ENCODE measurements at regions not wholly inside any gene's neighbourhood (a gene's known extent, or its start where the extent isn't known, plus 50 kb on each side); places are given as distances from the start of the nearest gene placed in this dataset.

DNA sequence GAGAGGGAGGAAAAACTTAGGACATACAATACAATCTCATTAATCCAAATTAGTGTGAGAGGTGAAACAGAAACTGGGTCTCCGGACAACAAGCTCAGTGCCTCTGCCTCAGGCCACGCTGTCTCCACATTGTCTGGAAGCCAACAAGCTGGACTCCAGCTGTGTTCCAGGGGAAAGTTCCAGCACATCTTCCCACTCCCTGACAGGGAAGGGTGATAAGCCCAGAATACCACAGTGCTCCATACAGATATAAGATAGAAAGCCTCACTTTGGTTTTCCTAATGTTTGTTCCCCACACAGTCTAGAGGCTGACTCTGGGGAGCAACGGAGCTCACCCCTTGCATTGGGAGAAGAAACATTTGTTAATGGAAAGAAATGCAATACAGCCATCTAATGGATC lies 117.1 kb upstream of the SPTLC3 start:
- no peak for DNase-seq (ENCODE audit: low read depth)

GRCh38 chr20:12893019-12893418 lies 115.8 kb upstream of the SPTLC3 start:
- no peak for DNase-seq (ENCODE audit: low read depth)

DNA sequence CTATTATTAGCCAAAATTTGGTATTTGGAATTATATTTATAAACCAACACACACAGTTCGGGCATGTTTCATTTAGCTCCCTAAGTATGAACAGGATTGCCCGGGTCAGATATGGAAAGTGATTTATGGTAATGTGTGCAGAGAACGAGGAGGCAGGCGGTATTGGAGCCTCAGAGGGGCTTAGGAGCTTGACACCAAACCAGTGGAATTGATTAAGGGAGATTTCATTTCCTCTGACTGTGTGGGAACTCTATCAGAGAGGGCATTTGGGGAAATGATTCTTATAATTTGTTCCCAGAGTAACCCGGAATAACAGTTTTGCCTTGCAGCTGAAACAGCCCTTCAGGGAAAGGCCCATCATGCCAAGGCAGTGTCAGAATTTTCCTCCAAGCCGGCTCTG lies 115.1 kb upstream of the SPTLC3 start:
- no peak for DNase-seq (ENCODE audit: low read depth)

- DNase-seq (ENCODE audit: low read depth), result no peak
Measured at GRCh38 chr20:12894089-12894488, 114.7 kb upstream of the SPTLC3 start.

GRCh38 chr20:12896180-12896579 lies 112.6 kb upstream of the SPTLC3 start:
- DNase-seq (ENCODE audit: low read depth), result no peak

- no peak for DNase-seq (ENCODE audit: low read depth)
Measured at GRCh38 chr20:12902992-12903391, 105.8 kb upstream of the SPTLC3 start.

DNA sequence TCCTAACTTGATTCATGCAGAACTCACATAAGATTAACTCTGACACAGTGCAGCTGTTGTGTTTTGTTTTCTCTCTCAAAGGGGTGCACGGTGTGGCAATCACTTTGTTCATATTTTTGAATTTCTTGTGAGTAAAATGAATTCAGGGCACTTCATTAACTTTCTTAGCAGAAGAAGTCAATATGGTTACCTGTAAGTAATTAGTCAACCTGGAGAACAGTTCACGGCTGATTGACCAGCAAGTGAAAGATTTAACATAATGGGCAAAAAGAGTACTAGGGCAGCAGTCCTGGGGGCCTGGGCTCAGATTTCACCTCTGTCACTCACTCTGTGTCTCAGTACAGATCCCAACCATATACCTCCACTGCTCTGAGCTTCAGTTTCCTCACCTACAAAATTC lies 102.4 kb upstream of the SPTLC3 start:
- DNase-seq (ENCODE audit: low read depth), result no peak

GRCh38 chr20:12911372-12911771 lies 97.4 kb upstream of the SPTLC3 start:
- DNase-seq (ENCODE audit: low read depth), result no peak

DNA sequence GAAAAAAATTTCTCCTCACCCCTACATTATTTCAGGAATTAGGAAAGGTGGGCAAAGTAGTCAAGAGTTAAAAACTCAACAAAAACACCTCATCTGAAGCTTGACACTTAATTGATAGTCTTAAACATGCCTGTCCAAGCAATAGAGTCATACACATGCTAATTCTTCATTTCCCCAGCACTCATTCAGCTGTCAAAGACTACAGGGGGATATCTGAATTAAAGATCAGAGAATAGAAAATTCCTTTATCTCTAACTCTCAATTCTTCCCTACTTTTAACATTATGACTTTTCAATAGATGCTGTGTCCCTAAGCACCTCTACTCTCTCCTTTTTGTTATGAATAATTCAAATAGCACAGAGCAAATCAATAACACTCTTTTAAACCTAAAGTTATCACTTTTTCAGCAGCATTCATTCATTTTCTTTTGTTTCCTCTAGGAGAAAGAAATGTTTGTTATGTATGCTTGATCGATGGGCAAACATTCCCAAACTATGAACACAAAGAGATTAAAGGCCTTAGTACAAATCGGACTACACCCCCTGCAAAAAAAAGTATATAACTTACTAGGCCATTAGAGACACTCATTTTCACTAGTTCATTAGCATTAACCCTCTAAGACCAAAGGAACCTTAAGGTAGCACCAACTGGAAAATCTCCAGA lies 94.9 kb upstream of the SPTLC3 start:
- DNase-seq (ENCODE audit: low read depth), result no peak

GRCh38 chr20:12914804-12915203 lies 94.0 kb upstream of the SPTLC3 start:
- DNase-seq (ENCODE audit: low read depth), result no peak

DNA sequence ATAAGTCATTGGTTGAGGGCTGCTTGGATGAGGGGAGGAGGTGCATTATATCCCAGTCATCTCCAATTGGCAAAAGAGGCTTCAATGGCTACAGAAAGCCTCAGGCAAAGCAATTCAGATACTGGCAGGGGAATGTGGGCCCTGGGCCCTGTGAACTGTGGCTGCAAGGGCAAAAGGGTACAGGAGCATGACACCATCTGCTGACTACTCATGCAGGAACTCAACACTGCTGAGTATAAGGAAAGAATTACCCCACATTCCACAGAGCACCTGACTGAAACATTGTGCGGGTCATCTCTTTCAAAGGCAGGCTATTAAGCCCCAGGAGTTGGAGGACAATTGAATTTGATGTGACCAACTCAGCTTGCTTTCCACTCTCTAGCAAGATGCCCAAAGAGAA lies 92.1 kb upstream of the SPTLC3 start:
- no peak for DNase-seq (ENCODE audit: low read depth)

- no peak for DNase-seq (ENCODE audit: low read depth)
Measured at GRCh38 chr20:12924126-12924525, 84.6 kb upstream of the SPTLC3 start.

- DNase-seq (ENCODE audit: low read depth), result peak; percentile 74
Measured at GRCh38 chr20:12925210-12925755, 83.5 kb upstream of the SPTLC3 start.

DNA sequence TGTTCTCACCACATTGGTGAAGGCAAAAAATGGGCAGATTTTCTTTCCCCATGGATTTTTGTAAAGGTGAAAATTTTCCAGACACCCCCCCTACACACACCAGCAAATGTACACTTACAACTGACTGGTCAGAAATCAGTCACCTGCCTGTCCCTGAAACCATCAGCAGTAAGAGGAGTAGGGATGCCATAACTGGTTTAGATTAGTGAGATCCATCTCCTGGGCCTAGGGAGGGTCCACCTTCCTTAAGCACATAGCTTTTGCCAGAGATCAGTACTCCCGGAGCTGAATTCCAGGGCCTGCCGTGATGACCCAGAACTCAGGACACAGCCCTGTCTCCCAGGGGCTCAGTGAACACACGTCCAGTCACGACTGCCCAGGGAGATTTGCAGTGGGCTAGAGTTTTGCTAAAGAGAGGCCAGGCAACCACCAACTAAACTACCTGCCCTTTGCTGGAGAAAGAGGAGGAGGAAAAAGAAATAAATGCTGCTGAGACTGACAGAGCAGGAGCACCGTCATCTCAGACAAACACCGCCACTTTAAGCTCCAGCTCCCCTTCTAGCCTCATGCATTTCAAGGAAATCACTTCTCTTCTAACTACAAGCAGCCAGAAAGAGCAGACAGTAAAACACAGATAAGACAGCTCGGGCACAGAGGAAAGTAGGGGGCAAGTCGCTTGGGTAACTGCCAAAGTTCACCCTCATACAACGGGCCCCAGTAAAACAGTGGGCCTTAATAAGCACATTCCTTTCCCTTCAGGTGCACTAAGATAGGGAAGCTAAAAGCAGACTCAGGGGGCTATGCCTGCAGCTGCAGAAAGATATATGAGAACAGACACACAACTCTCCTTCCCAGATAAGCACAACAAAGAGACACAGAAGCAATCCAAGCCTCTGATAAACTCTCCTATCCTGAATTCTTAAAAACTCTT lies 82.6 kb upstream of the SPTLC3 start:
- no peak for DNase-seq (ENCODE audit: low read depth)

DNA sequence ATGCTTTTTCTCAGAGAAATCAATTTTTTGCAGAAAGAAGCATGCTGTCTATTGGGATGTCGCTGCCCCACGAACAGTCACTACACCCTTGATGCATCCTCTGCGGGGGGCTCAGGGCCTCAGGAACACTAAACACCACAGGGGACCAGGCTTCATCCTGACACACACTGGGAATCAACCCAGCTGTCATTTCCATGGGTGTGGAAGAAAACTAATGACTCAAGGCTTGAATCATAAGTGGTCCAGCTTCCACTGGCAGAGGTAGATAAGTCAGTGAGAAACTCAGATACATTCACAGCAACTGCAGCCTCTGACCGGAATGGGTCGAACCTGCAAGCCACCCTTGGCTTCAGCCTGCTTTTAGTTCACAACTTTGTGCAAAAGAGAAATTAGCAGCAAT lies 81.3 kb upstream of the SPTLC3 start:
- no peak for DNase-seq (ENCODE audit: low read depth)

- no peak for DNase-seq (ENCODE audit: low read depth)
Measured at GRCh38 chr20:12928358-12928754, 80.4 kb upstream of the SPTLC3 start.

- peak; percentile 56 for DNase-seq (ENCODE audit: low read depth)
Measured at GRCh38 chr20:12928755-12929401, 79.9 kb upstream of the SPTLC3 start.

DNA sequence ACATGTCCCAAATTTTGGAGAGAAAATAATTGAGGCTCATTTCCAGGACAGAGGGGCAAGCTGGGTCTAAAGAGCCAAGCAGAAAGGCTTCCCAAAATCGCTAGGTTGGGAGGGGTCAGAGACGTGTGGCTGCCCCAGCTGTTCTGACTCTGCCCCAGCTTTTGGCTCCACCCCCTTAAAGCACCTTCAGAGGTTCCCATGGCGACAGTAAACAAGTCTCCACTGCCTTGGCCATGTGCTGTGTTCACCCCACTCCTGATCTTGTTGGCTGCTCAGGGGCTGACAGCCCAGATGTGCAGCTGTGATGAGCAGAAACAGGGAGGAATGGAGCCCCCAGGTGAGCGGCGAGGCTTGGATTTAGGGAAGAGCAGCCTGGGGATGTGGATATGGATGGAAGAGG lies 72.8 kb upstream of the SPTLC3 start:
- DNase-seq (ENCODE audit: low read depth), result no peak

GRCh38 chr20:12936524-12936923 lies 72.2 kb upstream of the SPTLC3 start:
- no peak for DNase-seq (ENCODE audit: low read depth)

- DNase-seq (ENCODE audit: low read depth), result no peak
Measured at GRCh38 chr20:12941025-12941424, 67.7 kb upstream of the SPTLC3 start.

DNA sequence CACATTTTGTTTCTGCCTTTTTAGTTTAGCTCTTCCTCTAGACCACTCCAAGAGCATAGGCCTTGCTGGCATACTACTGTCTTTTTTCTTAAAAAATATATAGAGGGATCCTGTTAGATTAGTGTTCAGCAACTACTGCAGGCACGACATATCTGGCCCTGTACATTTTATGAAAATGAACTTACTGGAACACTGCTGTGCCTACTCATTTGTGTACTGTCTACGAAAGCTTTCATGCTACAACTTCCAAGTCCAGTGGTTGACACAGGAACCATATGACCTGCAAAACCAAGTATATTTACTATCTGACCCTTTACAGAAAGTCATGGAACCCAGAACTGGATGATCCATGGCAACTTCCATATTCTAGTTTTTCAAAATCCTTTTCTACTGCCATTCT lies 66.6 kb upstream of the SPTLC3 start:
- DNase-seq (ENCODE audit: low read depth), result no peak

- no peak for DNase-seq (ENCODE audit: low read depth)
Measured at GRCh38 chr20:12946789-12947188, 62.0 kb upstream of the SPTLC3 start.

DNA sequence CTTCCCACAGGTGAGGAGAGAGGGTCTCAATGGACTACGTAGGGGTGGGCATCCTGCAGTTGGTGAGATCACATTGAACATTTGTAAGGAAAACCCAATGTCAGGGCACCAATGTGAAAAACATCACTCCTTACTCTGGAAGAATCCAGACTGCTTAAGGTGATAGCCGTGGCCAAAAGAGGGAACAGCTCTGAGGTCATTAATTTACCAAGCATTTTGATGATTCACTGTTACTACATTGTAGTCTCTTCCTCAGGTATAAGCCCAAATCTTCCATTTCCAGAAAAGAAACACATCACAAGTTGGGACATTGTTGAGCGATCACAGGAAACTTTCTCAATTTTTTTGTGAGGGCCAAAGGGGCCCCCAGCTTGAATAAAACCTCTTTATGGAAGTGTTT lies 61.1 kb upstream of the SPTLC3 start:
- no peak for DNase-seq (ENCODE audit: low read depth)
